ENCODE measurements at regions not wholly inside any gene's neighbourhood (a gene's known extent, or its start where the extent isn't known, plus 50 kb on each side); places are given as distances from the start of the nearest gene placed in this dataset.

GRCh38 chr10:44558521-44558920, 173.6 kb upstream of the CXCL12 start:
- Mint-ChIP-seq H3K9me3 (ENCODE audit: low read depth, unreplicated experiment) (no peaks in the 10 kb centered on the region), H3K27me3 (ENCODE audit: unreplicated experiment) (peaks cover 94% of the 10 kb centered on the region), H3K4me1 (ENCODE audit: low read depth, unreplicated experiment) (no peaks in the 10 kb centered on the region), H3K4me3 (ENCODE audit: low read depth, unreplicated experiment) (no peak overlapping the region), H3K36me3 (ENCODE audit: insufficient read depth, unreplicated experiment) (peaks cover 6% of the 10 kb centered on the region), H3K27ac (ENCODE audit: unreplicated experiment) (no peak overlapping the region)
- intact Hi-C loops (cut with micrococcal nuclease; ENCODE audit: unreplicated experiment): no loop called here
- no peak for TF ChIP-seq CTCF (IDR thresholded peaks at IDR 0.05; ENCODE audit: unreplicated experiment)
- CTCF ChIA-PET: no interaction called here
- no TSS peak for BruUV-seq (replicated peaks)
- no peak for DNase-seq

DNA sequence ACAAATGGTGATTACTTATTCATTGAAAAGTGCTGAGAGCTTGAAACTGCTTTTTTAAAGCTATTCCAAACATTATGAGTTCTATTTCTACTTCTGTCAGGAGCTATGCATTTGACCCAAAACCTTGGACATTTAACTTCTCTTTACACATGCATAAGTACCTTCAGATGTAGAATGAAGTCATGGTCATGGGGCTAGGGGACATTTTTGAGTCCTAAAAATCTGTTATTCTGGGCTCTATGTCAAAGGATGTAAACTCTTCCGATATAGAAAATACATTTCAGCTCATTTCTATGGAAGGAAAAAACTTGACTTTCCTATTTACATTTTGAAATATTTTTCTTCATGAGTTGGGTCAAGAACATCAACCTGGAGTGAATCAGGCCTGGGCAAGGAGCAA, 179.5 kb upstream of the CXCL12 start:
- Mint-ChIP-seq H3K36me3 (ENCODE audit: insufficient read depth, unreplicated experiment) (peaks cover 6% of the 10 kb centered on the region), H3K9me3 (ENCODE audit: low read depth, unreplicated experiment) (no peaks in the 10 kb centered on the region), H3K4me1 (ENCODE audit: low read depth, unreplicated experiment) (no peaks in the 10 kb centered on the region), H3K4me3 (ENCODE audit: low read depth, unreplicated experiment) (no peak overlapping the region), H3K27me3 (ENCODE audit: unreplicated experiment) (peaks cover 82% of the 10 kb centered on the region), H3K27ac (ENCODE audit: unreplicated experiment) (no peak overlapping the region)
- no TSS peak for BruUV-seq (replicated peaks)
- CTCF ChIA-PET: interaction anchor here (1.4 kb wide), 1 partner anchor 13 kb away, joined by 5 read pairs; no protein-coding TSS in a partner anchor
- no peak for TF ChIP-seq CTCF (IDR thresholded peaks at IDR 0.05; ENCODE audit: unreplicated experiment)
- no peak for DNase-seq
- intact Hi-C loops (cut with micrococcal nuclease; ENCODE audit: unreplicated experiment): loop anchor here (10.0 kb wide), 1 partner anchor 60 kb away; no protein-coding TSS in a partner anchor

GRCh38 chr10:44564790-44565189, 179.9 kb upstream of the CXCL12 start:
- no peak for DNase-seq
- no peak overlapping the region for H3K27ac Mint-ChIP-seq (ENCODE audit: unreplicated experiment)
- TF ChIP-seq CTCF (IDR thresholded peaks at IDR 0.05; ENCODE audit: unreplicated experiment): no peak
- BruUV-seq (replicated peaks): no TSS peak
- intact Hi-C loops (cut with micrococcal nuclease; ENCODE audit: unreplicated experiment): loop anchor here (5.0 to 10.0 kb wide), 2 partner anchors 60 to 293 kb away; no protein-coding TSS in a partner anchor
- no peaks in the 10 kb centered on the region for H3K4me1 Mint-ChIP-seq (ENCODE audit: low read depth, unreplicated experiment)
- H3K36me3 Mint-ChIP-seq (ENCODE audit: insufficient read depth, unreplicated experiment): peaks cover 6% of the 10 kb centered on the region
- H3K27me3 Mint-ChIP-seq (ENCODE audit: unreplicated experiment): peaks cover 82% of the 10 kb centered on the region
- peaks cover 2% of the 10 kb centered on the region for H3K9me3 Mint-ChIP-seq (ENCODE audit: low read depth, unreplicated experiment)
- no peak overlapping the region for H3K4me3 Mint-ChIP-seq (ENCODE audit: low read depth, unreplicated experiment)
- CTCF ChIA-PET: interaction anchor here (1.4 kb wide), 1 partner anchor 12 kb away, joined by 5 read pairs; no protein-coding TSS in a partner anchor

GRCh38 chr10:44566786-44567185, 181.9 kb upstream of the CXCL12 start:
- TF ChIP-seq CTCF (IDR thresholded peaks at IDR 0.05; ENCODE audit: unreplicated experiment): no peak
- intact Hi-C loops (cut with micrococcal nuclease; ENCODE audit: unreplicated experiment): loop anchor here (5.0 to 10.0 kb wide), 2 partner anchors 58 to 291 kb away; no protein-coding TSS in a partner anchor
- Mint-ChIP-seq H3K4me1 (ENCODE audit: low read depth, unreplicated experiment) (no peaks in the 10 kb centered on the region), H3K27me3 (ENCODE audit: unreplicated experiment) (peaks cover 82% of the 10 kb centered on the region), H3K36me3 (ENCODE audit: insufficient read depth, unreplicated experiment) (no peaks in the 10 kb centered on the region), H3K27ac (ENCODE audit: unreplicated experiment) (no peak overlapping the region), H3K4me3 (ENCODE audit: low read depth, unreplicated experiment) (no peak overlapping the region), H3K9me3 (ENCODE audit: low read depth, unreplicated experiment) (peaks cover 2% of the 10 kb centered on the region)
- CTCF ChIA-PET: no interaction called here
- no TSS peak for BruUV-seq (replicated peaks)
- DNase-seq: no peak

Measured in Calu3 (cell line).